HepG2 (cell line): ENCODE measurements at regions not wholly inside any gene's neighbourhood (a gene's known extent, or its start where the extent isn't known, plus 50 kb on each side); places are given as distances from the start of the nearest gene placed in this dataset.

Source experiments
- AGO1 ChIP-seq: fragments of 200-400 bp; formaldehyde crosslinking; IDR thresholded peaks from 2 replicates; pipeline ENCODE4 v1.6.1; 2017; ENCODE audit warnings: mild to moderate bottlenecking, low read depth, low read length, moderate library complexity; ENCODE audit not compliant: poor library complexity, severe bottlenecking
- BORCS8-MEF2B ChIP-seq: sonication (generic); formaldehyde crosslinking; IDR thresholded peaks from 2 replicates; pipeline ENCODE4 v1.8.0; 2022; ENCODE audit warnings: mild to moderate bottlenecking, missing genetic modification reagents
- FOXC1 ChIP-seq: sonication (generic); formaldehyde crosslinking; IDR thresholded peaks from 2 replicates; pipeline ENCODE4 v1.8.0; 2022; ENCODE audit warnings: mild to moderate bottlenecking, missing genetic modification reagents, borderline replicate concordance
- GPBP1L1 ChIP-seq: sonication (generic); formaldehyde crosslinking; IDR thresholded peaks from 2 replicates; pipeline ENCODE4 v1.5.0; 2020; ENCODE audit warnings: mild to moderate bottlenecking, missing genetic modification reagents
- HIVEP1 ChIP-seq: sonication (generic); formaldehyde crosslinking; IDR thresholded peaks from 2 replicates; pipeline ENCODE4 v1.4.0; 2020; ENCODE audit warnings: mild to moderate bottlenecking, missing genetic modification reagents
- KIAA2018 ChIP-seq: sonication (generic); formaldehyde crosslinking; IDR thresholded peaks from 2 replicates; pipeline ENCODE4 v1.5.0; 2020; ENCODE audit warnings: mild to moderate bottlenecking, missing genetic modification reagents, borderline replicate concordance
- PCBP2 ChIP-seq: fragments of 200-400 bp; formaldehyde crosslinking; optimal IDR thresholded peaks from 2 replicates; pipeline ENCODE3; 2018; ENCODE audit warnings: low read length, low read depth; ENCODE audit not compliant: poor library complexity, severe bottlenecking
- TBX3 ChIP-seq: fragments of 450-650 bp; IDR thresholded peaks from 2 replicates; pipeline ENCODE4 v1.6.1; 2017; ENCODE audit warnings: antibody characterized with exemption, mild to moderate bottlenecking, inconsistent platforms, borderline replicate concordance
- TCF12 ChIP-seq, 2 experiments: fragments of 450-650 bp in 1 of 2; sonication (generic) in 1 of 2; formaldehyde crosslinking in 1 of 2; IDR thresholded peaks; 2 replicates each; pipeline versions ENCODE4 v1.6.1 to v1.8.0; 2017 to 2022; ENCODE audit warnings: antibody characterized with exemption in 1 of 2, mild to moderate bottlenecking in 1 of 2, missing genetic modification reagents in 1 of 2, moderate library complexity in 1 of 2
- ZNF18 ChIP-seq: sonication (generic); formaldehyde crosslinking; IDR thresholded peaks from 2 replicates; pipeline ENCODE4 v1.8.0; 2022; ENCODE audit warnings: mild to moderate bottlenecking, missing genetic modification reagents; ENCODE audit not compliant: insufficient replicate concordance
- ZNF34 ChIP-seq: sonication (generic); formaldehyde crosslinking; IDR thresholded peaks from 2 replicates; pipeline ENCODE4 v1.4.0; 2020; ENCODE audit warnings: mild to moderate bottlenecking, missing genetic modification reagents, borderline replicate concordance
- ZNF350 ChIP-seq: sonication (generic); formaldehyde crosslinking; IDR thresholded peaks from 2 replicates; pipeline ENCODE4 v1.4.0; 2020; ENCODE audit warnings: mild to moderate bottlenecking, low read depth, missing genetic modification reagents, borderline replicate concordance
- ZNF513 ChIP-seq: sonication (generic); formaldehyde crosslinking; conservative IDR thresholded peaks from 2 replicates; pipeline ENCODE4 v1.5.0; 2020; ENCODE audit warnings: missing genetic modification reagents
- ZNF747 ChIP-seq: sonication (generic); formaldehyde crosslinking; IDR thresholded peaks from 2 replicates; pipeline ENCODE4 v1.8.1; 2023; ENCODE audit warnings: missing genetic modification reagents, mild to moderate bottlenecking, borderline replicate concordance
- ZNF75D ChIP-seq: sonication (generic); formaldehyde crosslinking; IDR thresholded peaks from 2 replicates; pipeline ENCODE4 v1.8.1; 2023; ENCODE audit warnings: missing genetic modification reagents, mild to moderate bottlenecking, borderline replicate concordance
- ZNF878 ChIP-seq: sonication (generic); formaldehyde crosslinking; IDR thresholded peaks from 2 replicates; pipeline ENCODE4 v1.8.1; 2023; ENCODE audit warnings: mild to moderate bottlenecking, missing genetic modification reagents, moderate library complexity
- ZSCAN9 ChIP-seq: IDR thresholded peaks from 2 replicates; pipeline ENCODE4 v1.6.1; 2016; ENCODE audit warnings: borderline replicate concordance

GRCh38 chr9:135321580-135321979 is 158.0 kb upstream of the PPP1R26 start (continued):
- TF ChIP-seq KIAA2018 (CRISPR knock-in tag) (no peak), ZNF18 (CRISPR knock-in tag) (no peak), TBX3 (no peak), ZSCAN9 (CRISPR knock-in tag) (no peak), GPBP1L1 (CRISPR knock-in tag) (no peak), ZNF34 (CRISPR knock-in tag) (no peak), ZNF513 (CRISPR knock-in tag) (no peak), ZNF75D (CRISPR knock-in tag) (no peak), PCBP2 (no peak), HIVEP1 (CRISPR knock-in tag) (no peak), TCF12 (IDR thresholded peaks at IDR 0.05) (no peak), TCF12 (CRISPR knock-in tag; IDR thresholded peaks at IDR 0.05) (no peak), AGO1 (no peak), BORCS8-MEF2B (no peak), ZNF747 (CRISPR knock-in tag) (no peak), ZNF878 (CRISPR knock-in tag) (no peak), ZNF350 (CRISPR knock-in tag) (no peak), FOXC1 (CRISPR knock-in tag) (no peak)
- TF ChIP-seq, all 625 proteins: peak for 0
